DND-41 (cell line): ENCODE measurements at regions not wholly inside any gene's neighbourhood (a gene's known extent, or its start where the extent isn't known, plus 50 kb on each side); places are given as distances from the start of the nearest gene placed in this dataset.

Experiments
- EZH2 ChIP-seq: IDR thresholded peaks from 3 replicates; pipeline ENCODE4 v1.6.1; 2012; ENCODE audit warnings: borderline replicate concordance, low read depth, mild to moderate bottlenecking, moderate library complexity, low read length, inconsistent platforms; ENCODE audit not compliant: severe bottlenecking
- TF ChIP-seq, protein P1 (sequence below): IDR thresholded peaks from 2 replicates; pipeline ENCODE4 v1.5.1; 2012; ENCODE audit warnings: borderline replicate concordance, low read length, moderate library complexity, mild to moderate bottlenecking; ENCODE audit not compliant: poor library complexity, severe bottlenecking; ENCODE audit errors: extremely low read depth

- TF ChIP-seq, protein P1, sequence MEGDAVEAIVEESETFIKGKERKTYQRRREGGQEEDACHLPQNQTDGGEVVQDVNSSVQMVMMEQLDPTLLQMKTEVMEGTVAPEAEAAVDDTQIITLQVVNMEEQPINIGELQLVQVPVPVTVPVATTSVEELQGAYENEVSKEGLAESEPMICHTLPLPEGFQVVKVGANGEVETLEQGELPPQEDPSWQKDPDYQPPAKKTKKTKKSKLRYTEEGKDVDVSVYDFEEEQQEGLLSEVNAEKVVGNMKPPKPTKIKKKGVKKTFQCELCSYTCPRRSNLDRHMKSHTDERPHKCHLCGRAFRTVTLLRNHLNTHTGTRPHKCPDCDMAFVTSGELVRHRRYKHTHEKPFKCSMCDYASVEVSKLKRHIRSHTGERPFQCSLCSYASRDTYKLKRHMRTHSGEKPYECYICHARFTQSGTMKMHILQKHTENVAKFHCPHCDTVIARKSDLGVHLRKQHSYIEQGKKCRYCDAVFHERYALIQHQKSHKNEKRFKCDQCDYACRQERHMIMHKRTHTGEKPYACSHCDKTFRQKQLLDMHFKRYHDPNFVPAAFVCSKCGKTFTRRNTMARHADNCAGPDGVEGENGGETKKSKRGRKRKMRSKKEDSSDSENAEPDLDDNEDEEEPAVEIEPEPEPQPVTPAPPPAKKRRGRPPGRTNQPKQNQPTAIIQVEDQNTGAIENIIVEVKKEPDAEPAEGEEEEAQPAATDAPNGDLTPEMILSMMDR = no peak
- TF ChIP-seq EZH2 = no peak
Observed at GRCh38 chr1:166605137-166605536, 234.1 kb upstream of the POGK start.
